ENCODE measurements at regions not wholly inside any gene's neighbourhood (a gene's known extent, or its start where the extent isn't known, plus 50 kb on each side); places are given as distances from the start of the nearest gene placed in this dataset.

GRCh38 chr14:101200008-101200649 is 296.6 kb upstream of the RTL1 start:
- Histone ChIP-seq H3K27me3 (ENCODE audit: low read length) (no peaks in the 10 kb centered on the region), H3K36me3 (ENCODE audit: low read length) (no peaks in the 10 kb centered on the region), H4K20me1 (ENCODE audit: low read depth, low read length) (no peaks in the 10 kb centered on the region), H3K27ac (ENCODE audit: low read depth, low read length) (no peak overlapping the region), H3K9me3 (ENCODE audit: insufficient read depth, low read length) (no peaks in the 10 kb centered on the region), H3K9me2 (replicated peaks; ENCODE audit: insufficient read depth, low read length) (no peaks in the 10 kb centered on the region), H3K4me3 (ENCODE audit: insufficient read depth, low read length, poor library complexity, severe bottlenecking) (no peak overlapping the region), H3K79me2 (ENCODE audit: insufficient read depth, low read length) (no peaks in the 10 kb centered on the region), H3K4me2 (ENCODE audit: low read depth, low read length, poor library complexity, severe bottlenecking) (no peak overlapping the region), H3K9ac (ENCODE audit: low read length) (no peak overlapping the region), H3F3A (ENCODE audit: insufficient read depth) (no peaks in the 10 kb centered on the region), H2AFZ (ENCODE audit: low read depth, low read length, severe bottlenecking) (no peak overlapping the region)
- no peak for TF ChIP-seq EZH2phosphoT487 (conservative IDR thresholded peaks at IDR 0.05; ENCODE audit: low read length)

GRCh38 chr14:101200650-101201516 is 297.4 kb upstream of the RTL1 start:
- no peak overlapping the region for H2AFZ ChIP-seq (ENCODE audit: low read depth, low read length, severe bottlenecking)
- H3K9me2 ChIP-seq (replicated peaks; ENCODE audit: insufficient read depth, low read length): no peaks in the 10 kb centered on the region
- no peak for TF ChIP-seq EZH2phosphoT487 (conservative IDR thresholded peaks at IDR 0.05; ENCODE audit: low read length)
- no peak for TF ChIP-seq CTCF (IDR thresholded peaks at IDR 0.05; ENCODE audit: insufficient read depth, low read length, poor library complexity, severe bottlenecking)

GRCh38 chr14:101201535-101202151 is 298.1 kb upstream of the RTL1 start:
- H3K36me3 ChIP-seq (ENCODE audit: low read length): no peaks in the 10 kb centered on the region
- TF ChIP-seq EZH2phosphoT487 (conservative IDR thresholded peaks at IDR 0.05; ENCODE audit: low read length): no peak
- H3K4me3 ChIP-seq (ENCODE audit: insufficient read depth, low read length, poor library complexity, severe bottlenecking): no peak overlapping the region
- no peaks in the 10 kb centered on the region for H3K79me2 ChIP-seq (ENCODE audit: insufficient read depth, low read length)
- H3K9me3 ChIP-seq (ENCODE audit: insufficient read depth, low read length): no peaks in the 10 kb centered on the region
- no peaks in the 10 kb centered on the region for H3K27me3 ChIP-seq (ENCODE audit: low read length)
- H4K20me1 ChIP-seq (ENCODE audit: low read depth, low read length): no peaks in the 10 kb centered on the region
- no peak overlapping the region for H3K4me2 ChIP-seq (ENCODE audit: low read depth, low read length, poor library complexity, severe bottlenecking)
- no peak overlapping the region for H2AFZ ChIP-seq (ENCODE audit: low read depth, low read length, severe bottlenecking)
- no peaks in the 10 kb centered on the region for H3K9me2 ChIP-seq (replicated peaks; ENCODE audit: insufficient read depth, low read length)
- no peak overlapping the region for H3K9ac ChIP-seq (ENCODE audit: low read length)
- no peaks in the 10 kb centered on the region for H3F3A ChIP-seq (ENCODE audit: insufficient read depth)
- no peak overlapping the region for H3K27ac ChIP-seq (ENCODE audit: low read depth, low read length)

More at GRCh38 chr14:101200650-101201516, 297.4 kb upstream of the RTL1 start:
- no peak overlapping the region for H3K27ac ChIP-seq (ENCODE audit: low read depth, low read length)
- H3F3A ChIP-seq (ENCODE audit: insufficient read depth): no peaks in the 10 kb centered on the region
- no peak overlapping the region for H3K4me3 ChIP-seq (ENCODE audit: insufficient read depth, low read length, poor library complexity, severe bottlenecking)
- H3K9me3 ChIP-seq (ENCODE audit: insufficient read depth, low read length): no peaks in the 10 kb centered on the region
- no peak overlapping the region for H3K9ac ChIP-seq (ENCODE audit: low read length)
- no peak overlapping the region for H3K4me2 ChIP-seq (ENCODE audit: low read depth, low read length, poor library complexity, severe bottlenecking)
- no peaks in the 10 kb centered on the region for H3K79me2 ChIP-seq (ENCODE audit: insufficient read depth, low read length)
- no peaks in the 10 kb centered on the region for H4K20me1 ChIP-seq (ENCODE audit: low read depth, low read length)
- no peaks in the 10 kb centered on the region for H3K36me3 ChIP-seq (ENCODE audit: low read length)
- no peaks in the 10 kb centered on the region for H3K27me3 ChIP-seq (ENCODE audit: low read length)

- Histone ChIP-seq H3K4me3 (ENCODE audit: insufficient read depth, low read length, poor library complexity, severe bottlenecking) (no peak overlapping the region), H2AFZ (ENCODE audit: low read depth, low read length, severe bottlenecking) (no peak overlapping the region), H3K27ac (ENCODE audit: low read depth, low read length) (no peak overlapping the region), H3K9me3 (ENCODE audit: insufficient read depth, low read length) (no peaks in the 10 kb centered on the region), H3K9me2 (replicated peaks; ENCODE audit: insufficient read depth, low read length) (no peaks in the 10 kb centered on the region), H3K36me3 (ENCODE audit: low read length) (no peaks in the 10 kb centered on the region), H3K27me3 (ENCODE audit: low read length) (no peaks in the 10 kb centered on the region), H3K9ac (ENCODE audit: low read length) (no peak overlapping the region), H4K20me1 (ENCODE audit: low read depth, low read length) (no peaks in the 10 kb centered on the region), H3F3A (ENCODE audit: insufficient read depth) (no peaks in the 10 kb centered on the region), H3K4me2 (ENCODE audit: low read depth, low read length, poor library complexity, severe bottlenecking) (no peak overlapping the region), H3K79me2 (ENCODE audit: insufficient read depth, low read length) (no peaks in the 10 kb centered on the region)
- TF ChIP-seq EZH2phosphoT487 (conservative IDR thresholded peaks at IDR 0.05; ENCODE audit: low read length) (no peak), CTCF (IDR thresholded peaks at IDR 0.05; ENCODE audit: insufficient read depth, low read length, poor library complexity, severe bottlenecking) (no peak)
Observed at GRCh38 chr14:101202627-101203404, 299.3 kb upstream of the RTL1 start.
